ENCODE measurements at regions not wholly inside any gene's neighbourhood (a gene's known extent, or its start where the extent isn't known, plus 50 kb on each side); places are given as distances from the start of the nearest gene placed in this dataset.
A peak's percentile ranks its signal among the peaks of the same experiment; 100 is the strongest.

GRCh38 chr14:44154446-44154845, 352.6 kb downstream of the FSCB start:
- H3K4me1 ChIP-seq, result no peaks in the 10 kb centered on the region
- no peak for TF ChIP-seq CTCF (IDR thresholded peaks at IDR 0.05)
- TF ChIP-seq POLR2A (IDR thresholded peaks at IDR 0.05), result no peak
- no peak for DNase-seq
- no peak overlapping the region for H3K4me3 ChIP-seq
- no peaks in the 10 kb centered on the region for H3K36me3 ChIP-seq
- ATAC-seq, result no peak
- WGBS, 4 donors, result 87 to 100% (median 88%) methylated on average over 1 of the region's 1 CpG; no CpG with 5 or more reads in 1 of the 4 donors
- H3K27me3 ChIP-seq, result no peaks in the 10 kb centered on the region
- intact Hi-C loops (cut with DNase I), result no loop called here
- H3K9me3 ChIP-seq, result peaks cover 0 to 21% (median 0%) of the 10 kb centered on the region in 12 donors
- no peak overlapping the region for H3K27ac ChIP-seq

GRCh38 chr14:44151130-44151820, 355.8 kb downstream of the FSCB start:
- Histone ChIP-seq H3K4me3 (no peak overlapping the region), H3K27me3 (no peaks in the 10 kb centered on the region), H3K9me3 (peaks cover 0 to 15% (median 0%) of the 10 kb centered on the region in 12 donors), H3K36me3 (no peaks in the 10 kb centered on the region), H3K27ac (no peak overlapping the region), H3K4me1 (no peaks in the 10 kb centered on the region)
- intact Hi-C loops (cut with DNase I), result no loop called here
- WGBS, 4 donors, result 71 to 86% (median 77%) methylated on average over 2 of the region's 2 CpGs
- TF ChIP-seq POLR2A (IDR thresholded peaks at IDR 0.05) (no peak), CTCF (IDR thresholded peaks at IDR 0.05) (no peak)
- DNase-seq, result no peak
- no peak for ATAC-seq

GRCh38 chr14:44149597-44149996, 357.5 kb downstream of the FSCB start:
- H3K9me3 ChIP-seq, result peaks cover 0 to 2% (median 0%) of the 10 kb centered on the region in 12 donors
- no peaks in the 10 kb centered on the region for H3K4me1 ChIP-seq
- H3K27me3 ChIP-seq, result no peaks in the 10 kb centered on the region
- no peak for ATAC-seq
- WGBS, 4 donors, result 30 to 38% (median 33%) methylated on average over 3 of the region's 3 CpGs
- H3K4me3 ChIP-seq, result no peak overlapping the region
- H3K27ac ChIP-seq, result no peak overlapping the region
- intact Hi-C loops (cut with DNase I), result no loop called here
- DNase-seq, result no peak
- TF ChIP-seq POLR2A (IDR thresholded peaks at IDR 0.05) (no peak), CTCF (IDR thresholded peaks at IDR 0.05) (peak in 4 of 12 donors; percentile 12 to 39 (median 22))
- no peaks in the 10 kb centered on the region for H3K36me3 ChIP-seq

DNA sequence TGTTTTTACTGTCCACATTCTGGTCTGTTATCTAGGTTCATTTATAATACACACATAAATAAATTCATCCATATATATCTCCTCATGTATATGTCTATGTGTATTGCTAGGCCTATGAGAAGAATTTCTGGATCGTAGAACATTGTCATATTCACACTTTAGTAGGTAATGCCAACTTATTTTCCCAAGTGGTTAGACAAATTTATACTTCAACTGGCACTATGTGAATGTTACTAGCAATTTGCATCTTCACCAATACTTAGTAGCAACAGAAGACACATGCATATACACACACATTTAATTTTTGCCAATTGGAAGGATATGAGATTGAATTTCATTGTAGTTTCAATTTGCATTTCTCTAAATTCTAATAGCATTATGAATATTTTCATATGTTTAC, 365.1 kb downstream of the FSCB start:
- TF ChIP-seq CTCF (IDR thresholded peaks at IDR 0.05) (no peak), POLR2A (IDR thresholded peaks at IDR 0.05) (no peak)
- intact Hi-C loops (cut with DNase I), result no loop called here
- no peaks in the 10 kb centered on the region for H3K36me3 ChIP-seq
- H3K27me3 ChIP-seq, result no peaks in the 10 kb centered on the region
- no peaks in the 10 kb centered on the region for H3K9me3 ChIP-seq
- 84 to 96% (median 91%) methylated on average over 1 of the region's 1 CpG for WGBS, 4 donors
- DNase-seq (no peak), ATAC-seq (no peak)
- no peak overlapping the region for H3K4me3 ChIP-seq
- no peaks in the 10 kb centered on the region for H3K4me1 ChIP-seq
- H3K27ac ChIP-seq, result no peak overlapping the region
